ENCODE measurements at regions not wholly inside any gene's neighbourhood (a gene's known extent, or its start where the extent isn't known, plus 50 kb on each side); places are given as distances from the start of the nearest gene placed in this dataset.
A peak's percentile ranks its signal among the peaks of the same experiment; 100 is the strongest.

DNA sequence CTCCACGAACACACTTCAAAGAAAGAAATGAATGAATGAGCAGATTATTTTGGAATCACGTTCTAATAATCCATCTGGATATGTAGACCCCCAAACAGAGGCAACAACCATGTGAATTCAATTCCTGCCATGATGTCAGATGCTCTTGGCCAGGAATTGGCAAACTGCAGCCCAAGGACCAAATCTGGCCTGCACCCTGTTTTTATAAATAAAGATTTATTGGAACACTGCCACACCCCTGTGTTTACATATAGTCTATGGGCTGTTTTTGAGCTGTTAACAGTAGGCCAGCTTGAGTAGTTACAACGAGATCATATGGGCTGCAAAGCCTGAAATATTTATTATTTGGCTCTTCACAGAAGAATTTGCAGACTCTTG, 336.0 kb upstream of the ZFHX3 start (continued):
- TF ChIP-seq ZNF331 (CRISPR knock-in tag; IDR thresholded peaks at IDR 0.05; ENCODE audit: low read depth) (no peak), EZH2phosphoT487 (IDR thresholded peaks at IDR 0.05; ENCODE audit: unreplicated experiment) (no peak), EZH2 (IDR thresholded peaks at IDR 0.05; ENCODE audit: low read depth, unreplicated experiment) (no peak), POLR2AphosphoS5 (IDR thresholded peaks at IDR 0.05; ENCODE audit: low read depth) (no peak), ZNF114 (CRISPR knock-in tag; IDR thresholded peaks at IDR 0.05) (no peak)

DNA sequence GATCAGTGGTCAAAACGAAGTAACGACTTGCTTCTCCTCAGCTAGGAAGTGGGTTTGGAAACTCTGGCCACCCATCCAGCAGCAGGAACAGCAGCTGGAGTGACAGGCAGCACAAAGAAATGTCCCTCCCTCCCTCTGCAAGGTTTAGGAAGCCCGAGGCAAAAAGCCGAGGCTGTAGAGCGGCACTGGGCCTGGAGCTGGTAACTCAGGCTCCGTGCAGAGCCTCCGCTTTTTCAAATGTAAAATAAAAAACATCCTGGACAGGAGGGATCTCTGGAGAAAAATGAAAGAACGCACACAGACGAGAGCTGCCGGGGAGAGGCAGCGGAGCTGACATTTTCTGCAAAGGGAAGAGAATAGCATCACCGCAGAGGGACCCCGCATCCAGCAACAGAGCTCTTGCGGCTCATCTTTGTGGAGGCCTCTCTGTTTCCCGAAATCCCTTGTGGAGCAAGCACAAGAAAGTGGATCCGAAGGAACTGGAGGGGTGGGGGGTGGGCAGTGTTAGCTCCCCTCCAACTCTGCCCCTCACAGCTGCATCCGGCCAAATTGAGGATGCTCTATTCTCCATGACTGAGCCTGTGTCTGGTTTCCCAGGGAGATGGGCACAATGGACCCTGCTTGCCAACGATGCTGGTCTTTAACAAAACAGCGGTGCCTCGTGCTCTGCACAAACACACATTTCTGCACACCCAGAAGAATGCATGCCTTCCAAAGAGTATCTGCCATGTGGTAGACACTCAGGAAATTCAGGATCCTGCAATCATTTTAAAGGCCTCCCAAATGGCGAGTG, 335.5 kb upstream of the ZFHX3 start:
- DNase-seq (ENCODE audit: low spot score) (no peak), ATAC-seq (peak; percentile 41; the same call in 2 of the 3 replicates)
- no peaks in the 10 kb centered on the region for H3K36me3 ChIP-seq (ENCODE audit: insufficient read depth)
- no peaks in the 10 kb centered on the region for H3K79me2 ChIP-seq (replicated peaks; ENCODE audit: insufficient read depth)
- H3K4me3 ChIP-seq, result no peak overlapping the region
- peaks cover 6% of the 10 kb centered on the region; the same call in 1 of the 2 replicates for H3K9me2 ChIP-seq (ENCODE audit: insufficient read depth)
- no peak overlapping the region for H3K27ac ChIP-seq (ENCODE audit: low read depth)
- H4K20me1 ChIP-seq (replicated peaks; ENCODE audit: insufficient read depth), result no peaks in the 10 kb centered on the region
- H3K27me3 Mint-ChIP-seq (ENCODE audit: insufficient read depth, low read depth, poor library complexity), result no peaks in the 10 kb centered on the region
- H3F3A ChIP-seq (replicated peaks; ENCODE audit: low read depth), result no peaks in the 10 kb centered on the region
- no peaks in the 10 kb centered on the region for H3K36me3 Mint-ChIP-seq (ENCODE audit: low read depth)
- H3K27me3 ChIP-seq (ENCODE audit: insufficient read depth), result no peaks in the 10 kb centered on the region
- H3K27ac Mint-ChIP-seq, result no peak overlapping the region
- H2AFZ ChIP-seq, result peak overlapping the region; percentile 91
- H3K4me1 Mint-ChIP-seq, result no peaks in the 10 kb centered on the region; the same call in 2 of the 3 replicates
- H3K4me2 ChIP-seq, result peak overlapping the region; percentile 15; the same call in 1 of the 2 replicates
- H3K4me3 Mint-ChIP-seq, result no peak overlapping the region
- H3K9me3 Mint-ChIP-seq, result no peaks in the 10 kb centered on the region
- no peaks in the 10 kb centered on the region for H3K4me1 ChIP-seq (ENCODE audit: insufficient read depth)
- TF ChIP-seq EZH2 (IDR thresholded peaks at IDR 0.05; ENCODE audit: low read depth, unreplicated experiment) (no peak), NANOG (IDR thresholded peaks at IDR 0.05; ENCODE audit: borderline replicate concordance) (no peak), CREB1 (CRISPR knock-in tag; IDR thresholded peaks at IDR 0.05; ENCODE audit: low read depth) (no peak), ZNF331 (CRISPR knock-in tag; IDR thresholded peaks at IDR 0.05; ENCODE audit: low read depth) (no peak), EZH2phosphoT487 (IDR thresholded peaks at IDR 0.05; ENCODE audit: unreplicated experiment) (no peak), JUNB (IDR thresholded peaks at IDR 0.05; ENCODE audit: unreplicated experiment) (no peak), ETS1 (IDR thresholded peaks at IDR 0.05) (no peak), ZNF114 (CRISPR knock-in tag; IDR thresholded peaks at IDR 0.05) (no peak), ZNF462 (CRISPR knock-in tag; IDR thresholded peaks at IDR 0.05) (no peak)
- TF ChIP-seq, protein P1, sequence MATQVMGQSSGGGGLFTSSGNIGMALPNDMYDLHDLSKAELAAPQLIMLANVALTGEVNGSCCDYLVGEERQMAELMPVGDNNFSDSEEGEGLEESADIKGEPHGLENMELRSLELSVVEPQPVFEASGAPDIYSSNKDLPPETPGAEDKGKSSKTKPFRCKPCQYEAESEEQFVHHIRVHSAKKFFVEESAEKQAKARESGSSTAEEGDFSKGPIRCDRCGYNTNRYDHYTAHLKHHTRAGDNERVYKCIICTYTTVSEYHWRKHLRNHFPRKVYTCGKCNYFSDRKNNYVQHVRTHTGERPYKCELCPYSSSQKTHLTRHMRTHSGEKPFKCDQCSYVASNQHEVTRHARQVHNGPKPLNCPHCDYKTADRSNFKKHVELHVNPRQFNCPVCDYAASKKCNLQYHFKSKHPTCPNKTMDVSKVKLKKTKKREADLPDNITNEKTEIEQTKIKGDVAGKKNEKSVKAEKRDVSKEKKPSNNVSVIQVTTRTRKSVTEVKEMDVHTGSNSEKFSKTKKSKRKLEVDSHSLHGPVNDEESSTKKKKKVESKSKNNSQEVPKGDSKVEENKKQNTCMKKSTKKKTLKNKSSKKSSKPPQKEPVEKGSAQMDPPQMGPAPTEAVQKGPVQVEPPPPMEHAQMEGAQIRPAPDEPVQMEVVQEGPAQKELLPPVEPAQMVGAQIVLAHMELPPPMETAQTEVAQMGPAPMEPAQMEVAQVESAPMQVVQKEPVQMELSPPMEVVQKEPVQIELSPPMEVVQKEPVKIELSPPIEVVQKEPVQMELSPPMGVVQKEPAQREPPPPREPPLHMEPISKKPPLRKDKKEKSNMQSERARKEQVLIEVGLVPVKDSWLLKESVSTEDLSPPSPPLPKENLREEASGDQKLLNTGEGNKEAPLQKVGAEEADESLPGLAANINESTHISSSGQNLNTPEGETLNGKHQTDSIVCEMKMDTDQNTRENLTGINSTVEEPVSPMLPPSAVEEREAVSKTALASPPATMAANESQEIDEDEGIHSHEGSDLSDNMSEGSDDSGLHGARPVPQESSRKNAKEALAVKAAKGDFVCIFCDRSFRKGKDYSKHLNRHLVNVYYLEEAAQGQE (IDR thresholded peaks at IDR 0.05; ENCODE audit: unreplicated experiment), result no peak
